Astrocyte (in vitro differentiated cells and primary cell): ENCODE measurements at regions not wholly inside any gene's neighbourhood (a gene's known extent, or its start where the extent isn't known, plus 50 kb on each side); places are given as distances from the start of the nearest gene placed in this dataset.

ENCODE experiments used
- CTCF ChIP-seq: IDR thresholded peaks from 2 replicates; pipeline ENCODE4 v1.5.1; 2011; ENCODE audit warnings: low read depth, mild to moderate bottlenecking, inconsistent platforms, low read length, moderate library complexity; ENCODE audit not compliant: insufficient read depth
- EZH2 ChIP-seq: IDR thresholded peaks from 2 replicates; pipeline ENCODE4 v1.6.1; 2012; ENCODE audit warnings: mild to moderate bottlenecking, low read length, inconsistent platforms; ENCODE audit not compliant: insufficient read depth

GRCh38 chr7:32227746-32228145 lies 157.5 kb upstream of the PDE1C start:
- TF ChIP-seq EZH2 (no peak), CTCF (no peak)
